HG02870 (cell line): ENCODE measurements at regions not wholly inside any gene's neighbourhood (a gene's known extent, or its start where the extent isn't known, plus 50 kb on each side); places are given as distances from the start of the nearest gene placed in this dataset.

Experiments used
- ATAC-seq: cut with Tn5 transposase; IDR thresholded peaks from one replicate; pipeline ENCODE4 v1.9.1; 2021; ENCODE audit warnings: mild to moderate bottlenecking, moderate library complexity; ENCODE audit not compliant: unreplicated experiment

DNA sequence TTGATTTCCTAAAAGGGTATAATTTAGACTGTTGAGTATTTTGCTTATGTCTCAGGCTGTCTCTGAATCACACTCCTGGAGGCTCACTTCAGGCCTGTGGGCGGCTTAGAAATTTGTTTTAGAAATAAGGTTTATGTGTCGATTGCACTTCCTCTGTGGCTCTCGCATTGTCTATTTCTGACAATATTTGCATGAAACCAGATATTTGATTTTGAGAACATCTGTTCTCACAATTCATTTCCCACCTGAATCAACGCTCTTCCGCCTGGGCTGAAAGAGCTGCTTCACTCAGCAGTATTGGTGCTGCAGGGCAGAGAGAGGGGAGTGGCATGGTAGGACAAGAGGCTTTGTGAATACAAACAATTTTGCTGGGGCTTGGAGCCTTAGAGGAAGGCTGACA, 262.0 kb downstream of the ADRA2A start:
- ATAC-seq, result peak; percentile 95

DNA sequence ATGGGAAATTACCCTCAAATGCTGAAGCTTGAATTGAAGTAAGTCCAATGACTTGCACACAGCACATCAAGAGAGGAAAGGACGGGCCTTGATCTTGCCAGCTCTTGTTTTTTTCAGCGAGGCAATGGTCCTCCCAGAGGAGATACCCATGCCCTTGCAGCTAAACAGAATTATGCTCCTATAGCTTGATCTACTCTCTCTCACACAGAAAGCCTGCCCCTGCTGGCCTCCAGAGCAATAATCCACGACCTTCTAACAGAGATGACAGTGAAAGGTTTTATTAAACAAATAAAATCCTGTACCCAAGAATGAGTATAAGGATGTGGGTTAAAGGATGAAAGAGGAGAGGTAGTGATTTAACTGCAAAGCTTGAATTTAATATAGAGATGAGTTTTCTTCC, 268.0 kb downstream of the ADRA2A start:
- ATAC-seq, result peak; percentile 77

DNA sequence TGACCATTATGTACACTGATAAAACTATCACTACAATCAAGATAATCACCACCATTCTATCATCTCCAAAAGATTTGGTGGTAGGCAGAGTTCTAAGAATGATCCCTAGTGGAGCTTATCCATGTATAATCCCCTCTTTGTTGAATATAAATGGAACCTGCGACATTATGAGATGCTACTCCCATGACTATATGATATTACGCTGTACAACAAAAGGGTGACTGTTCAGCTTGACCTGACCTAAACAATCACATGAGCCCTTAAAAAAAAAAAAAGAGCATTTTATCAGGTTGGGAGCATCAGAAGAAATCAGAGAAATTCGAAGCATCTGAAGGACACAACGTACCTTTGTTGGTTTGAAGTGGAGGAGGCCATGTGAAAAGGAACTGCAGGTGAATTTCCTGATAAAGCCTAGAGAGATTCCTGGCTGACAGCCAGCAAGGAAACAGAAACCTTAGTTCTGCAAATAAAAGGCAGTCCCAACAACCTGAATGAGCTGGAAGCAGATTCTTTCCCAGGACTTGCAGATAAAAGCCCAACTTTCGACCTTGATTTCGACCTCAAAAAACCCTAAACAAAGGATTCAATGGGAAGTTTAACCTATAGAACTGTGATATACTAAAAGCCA, 270.7 kb downstream of the ADRA2A start:
- ATAC-seq, result no peak

DNA sequence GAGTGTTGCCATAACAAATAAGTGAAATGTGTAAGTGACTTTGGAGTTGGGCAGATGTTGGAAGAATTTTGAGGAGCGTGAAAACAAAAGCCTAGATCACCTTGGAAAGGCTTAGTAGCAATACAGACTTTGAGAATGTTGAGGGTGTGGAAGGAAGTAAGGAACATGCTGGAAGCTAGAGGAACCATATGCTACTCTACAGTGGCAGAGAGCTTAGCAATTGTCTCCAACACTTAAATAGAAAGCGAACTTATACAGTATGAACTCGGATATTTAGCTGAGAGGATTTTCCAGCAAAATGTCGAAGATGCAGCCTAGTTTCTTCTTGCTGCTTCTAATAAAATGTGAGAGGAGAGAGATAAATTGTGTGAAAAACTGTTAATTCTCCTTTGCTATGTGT, 271.2 kb downstream of the ADRA2A start:
- ATAC-seq, result no peak

DNA sequence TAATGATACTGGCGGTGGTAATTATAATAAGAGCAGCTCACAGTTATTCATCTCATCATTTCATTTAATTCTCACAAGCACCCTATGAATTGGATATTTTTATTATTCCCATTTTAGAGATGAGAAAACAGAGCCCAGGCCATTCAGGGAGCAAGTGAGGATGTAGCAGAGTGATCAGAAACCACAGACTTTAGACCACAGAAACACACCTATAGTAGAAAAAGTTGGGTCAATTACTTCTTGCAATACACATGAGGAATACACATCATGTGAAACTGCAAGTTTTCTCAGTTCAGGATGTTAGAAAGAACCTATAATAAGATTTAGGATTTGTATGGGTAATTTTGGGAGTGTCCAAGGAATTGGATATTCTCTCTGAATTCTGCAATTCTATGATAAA, 278.0 kb downstream of the ADRA2A start:
- ATAC-seq, result no peak

DNA sequence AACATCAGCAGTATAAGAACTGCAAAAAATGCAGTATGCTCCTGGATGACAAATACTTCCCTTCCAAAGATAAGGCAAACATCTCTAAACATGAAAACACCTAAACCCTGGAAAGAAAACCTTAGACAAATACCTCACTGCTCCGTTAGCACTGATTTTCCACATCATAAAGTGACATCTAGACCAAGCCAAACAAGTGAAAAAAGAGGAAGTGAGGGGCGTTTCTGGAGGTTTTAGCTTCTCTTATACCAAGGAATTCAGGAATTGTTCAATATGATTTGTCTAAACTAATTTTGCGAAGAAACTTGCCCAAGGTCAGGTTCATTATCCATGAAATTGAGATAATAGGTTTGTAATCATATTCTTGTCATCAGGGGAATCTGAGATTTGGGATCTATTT, 279.7 kb downstream of the ADRA2A start:
- no peak for ATAC-seq

DNA sequence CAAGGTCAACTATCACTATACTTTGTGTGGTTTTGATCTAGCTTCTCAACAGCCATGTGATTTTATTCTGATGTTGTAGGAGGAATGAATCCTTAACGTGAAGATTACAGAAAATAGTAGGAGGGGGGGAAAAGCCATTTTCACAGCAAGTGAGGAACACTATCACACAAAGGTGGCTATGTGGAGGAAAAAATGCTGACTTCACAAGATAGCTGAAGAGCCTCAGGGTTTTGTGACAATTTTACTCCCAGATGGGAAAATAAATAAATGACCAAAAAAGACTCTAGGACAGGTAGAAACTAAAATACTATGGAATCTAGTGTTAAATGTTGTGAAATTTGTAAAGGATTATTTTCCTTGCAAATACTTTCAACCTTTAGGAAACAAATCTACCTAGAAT, 281.0 kb downstream of the ADRA2A start:
- ATAC-seq, result no peak

DNA sequence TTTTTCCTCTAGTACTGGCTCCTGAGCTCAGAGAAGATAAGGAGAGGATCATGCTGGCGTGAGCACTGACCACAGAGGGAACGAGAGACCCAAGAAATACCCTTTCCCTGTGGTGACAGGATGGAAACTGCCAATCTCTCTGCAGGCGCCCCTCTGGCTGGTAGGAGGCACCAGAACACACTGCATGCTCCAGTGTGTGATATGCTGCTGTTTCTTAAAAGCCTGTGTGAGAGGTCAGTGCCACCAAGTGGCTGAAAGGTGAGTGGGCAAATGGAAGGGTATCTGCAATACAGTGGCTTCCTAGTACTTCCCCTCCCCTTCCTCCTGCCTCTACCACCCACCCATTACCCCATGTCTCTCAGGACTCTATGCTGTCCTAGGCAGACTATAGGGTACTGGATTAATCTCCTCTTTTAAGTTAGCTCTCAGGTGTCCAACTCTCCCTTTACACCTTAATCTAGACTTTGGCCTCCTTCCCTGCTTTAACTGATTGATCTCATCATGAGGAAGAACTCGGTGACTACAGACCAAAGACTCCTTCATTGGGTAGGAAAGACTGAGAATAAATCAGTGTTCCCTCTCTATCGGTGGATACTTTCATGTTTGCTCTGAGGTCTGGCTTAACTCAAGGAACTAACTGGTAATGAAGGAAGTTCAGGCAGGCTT, 283.6 kb downstream of the ADRA2A start:
- ATAC-seq, result peak; percentile 98

DNA sequence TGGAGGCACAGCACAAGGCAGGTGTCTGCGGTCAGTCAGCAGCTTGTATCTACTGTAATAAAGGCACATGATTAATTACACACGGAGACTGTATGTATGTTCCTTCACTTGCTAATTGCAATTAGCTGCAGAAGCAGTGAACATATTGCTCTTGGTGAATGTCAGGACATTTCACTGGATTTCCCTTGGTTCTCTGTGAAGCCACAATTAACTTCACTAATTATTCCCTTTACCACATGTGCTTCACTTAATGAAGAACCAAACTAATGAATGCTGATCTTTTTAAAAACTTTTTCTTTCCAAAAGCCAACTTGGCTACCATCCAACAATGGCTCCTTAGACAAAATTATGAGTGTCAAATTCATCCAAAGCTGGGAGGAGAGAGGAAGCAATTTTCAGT, 290.7 kb downstream of the ADRA2A start:
- ATAC-seq, result no peak

DNA sequence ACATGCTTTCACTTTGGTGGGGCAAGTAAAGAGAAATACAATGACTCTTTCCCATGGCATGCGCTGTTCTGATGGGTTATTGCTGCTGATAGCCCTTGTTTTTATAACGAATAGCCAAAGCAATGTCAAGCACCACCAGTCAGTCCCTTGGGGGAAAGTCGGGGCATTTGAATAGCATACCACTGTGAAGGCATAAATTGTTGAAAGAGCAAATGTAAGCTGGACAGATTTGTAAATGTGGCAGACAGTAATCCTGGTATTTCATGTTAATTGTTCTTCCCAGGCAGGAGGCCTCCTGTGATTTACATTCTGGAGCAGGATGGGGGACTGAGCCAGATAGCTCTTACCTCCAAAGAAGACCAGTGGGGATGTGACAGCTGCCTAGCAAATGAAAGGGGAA, 293.3 kb downstream of the ADRA2A start:
- ATAC-seq, result no peak

DNA sequence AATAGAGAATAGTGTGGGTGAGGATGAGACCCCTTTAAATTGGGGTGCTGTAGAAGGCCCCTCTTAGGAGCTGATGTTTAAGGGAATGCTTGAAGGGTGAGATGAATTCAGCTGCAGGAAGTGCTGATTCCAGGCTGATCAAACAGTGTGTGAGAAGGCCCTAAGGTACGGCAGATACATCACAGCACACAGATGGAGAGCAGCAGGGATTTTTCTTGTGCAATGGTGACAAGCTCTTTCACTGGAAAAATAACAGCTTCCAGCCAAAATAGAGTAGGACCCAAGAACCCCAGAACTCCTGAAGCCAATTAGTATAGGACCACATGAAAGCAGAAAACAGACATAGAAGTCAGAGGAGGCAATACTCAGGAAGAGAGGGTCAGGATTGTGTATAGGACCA, 296.9 kb downstream of the ADRA2A start:
- ATAC-seq, result no peak

DNA sequence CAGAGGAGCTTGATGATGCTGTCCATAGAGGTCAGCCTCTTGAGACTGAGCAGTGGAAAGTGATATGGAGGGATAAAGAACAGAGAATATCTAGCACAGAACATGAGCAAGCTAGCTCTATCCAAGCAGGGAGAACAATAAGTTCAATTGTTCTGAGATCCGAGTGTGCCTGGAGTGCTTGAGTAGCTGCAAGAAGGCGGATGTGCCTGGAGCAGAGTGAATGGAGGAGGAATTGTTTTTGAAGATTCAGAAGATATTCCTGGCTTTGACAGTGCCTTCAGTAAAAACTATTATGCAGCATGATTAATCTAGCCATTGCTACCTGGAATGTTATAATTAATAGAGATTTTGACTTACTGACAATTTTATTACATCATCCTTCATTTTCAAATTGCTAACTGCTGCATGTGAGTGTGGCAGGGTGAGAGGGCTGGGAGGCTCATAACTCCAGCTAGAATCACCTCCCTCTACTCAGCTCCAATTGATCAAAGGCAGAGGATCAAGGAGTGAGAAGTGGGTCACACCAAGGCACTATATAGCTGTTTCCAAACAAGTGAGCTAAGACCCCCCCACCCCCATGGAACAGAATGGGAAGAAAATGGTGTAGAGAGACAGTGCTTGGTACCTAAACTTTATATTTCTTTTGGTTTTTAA, 302.8 kb downstream of the ADRA2A start:
- no peak for ATAC-seq

DNA sequence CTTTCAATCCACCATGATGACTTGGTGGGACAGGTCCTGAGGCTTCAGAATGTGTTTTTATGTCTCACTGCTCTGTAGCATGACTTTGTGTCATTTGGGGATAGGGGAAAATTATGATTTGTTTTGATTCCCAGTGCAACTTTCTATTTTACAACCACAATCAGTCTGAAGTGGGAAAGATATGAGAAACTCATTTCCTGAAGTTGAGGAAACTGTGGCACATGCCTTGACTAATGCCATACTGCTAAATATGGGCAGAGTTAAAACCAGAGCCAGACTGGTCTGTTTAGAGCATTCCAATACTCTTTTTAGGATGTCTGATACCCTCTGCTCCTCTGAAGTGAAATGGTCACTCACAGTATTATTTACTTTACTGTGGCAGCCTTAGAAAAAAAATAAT, 307.7 kb downstream of the ADRA2A start:
- ATAC-seq, result no peak

DNA sequence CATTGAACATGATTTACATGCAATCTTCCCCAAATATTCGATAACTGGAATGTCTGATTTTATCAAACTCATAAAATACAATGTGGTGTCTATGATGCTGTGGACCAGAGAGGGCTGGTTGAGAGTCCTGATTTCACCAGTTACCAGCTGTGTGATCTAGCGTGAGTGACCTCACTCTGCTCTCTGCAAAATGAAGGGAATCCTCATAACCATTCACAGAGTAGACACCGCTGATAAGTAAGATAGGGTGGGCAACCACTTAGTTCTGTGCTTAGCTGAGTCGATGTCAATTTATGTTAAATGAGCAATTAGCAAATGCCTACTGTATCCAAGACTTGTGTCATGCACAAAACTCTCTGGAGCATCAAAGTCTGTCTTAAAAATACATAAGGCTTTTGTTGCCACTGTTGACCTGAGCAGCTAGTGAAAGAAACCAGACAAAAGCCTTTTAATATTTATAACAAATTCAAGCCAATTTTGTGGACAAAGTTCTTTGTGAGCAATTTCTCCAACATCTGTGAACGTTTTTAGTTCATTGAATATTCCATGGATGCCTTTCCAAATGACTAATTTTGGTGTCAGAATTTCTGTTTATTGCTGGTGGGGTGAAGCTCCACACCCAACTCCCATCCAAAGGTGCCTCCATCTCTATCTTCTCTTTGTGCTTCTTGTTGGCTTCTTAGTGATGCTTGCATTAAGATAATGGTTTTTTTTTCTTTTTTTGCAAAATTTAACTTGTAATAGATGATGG, 314.2 kb downstream of the ADRA2A start:
- no peak for ATAC-seq

DNA sequence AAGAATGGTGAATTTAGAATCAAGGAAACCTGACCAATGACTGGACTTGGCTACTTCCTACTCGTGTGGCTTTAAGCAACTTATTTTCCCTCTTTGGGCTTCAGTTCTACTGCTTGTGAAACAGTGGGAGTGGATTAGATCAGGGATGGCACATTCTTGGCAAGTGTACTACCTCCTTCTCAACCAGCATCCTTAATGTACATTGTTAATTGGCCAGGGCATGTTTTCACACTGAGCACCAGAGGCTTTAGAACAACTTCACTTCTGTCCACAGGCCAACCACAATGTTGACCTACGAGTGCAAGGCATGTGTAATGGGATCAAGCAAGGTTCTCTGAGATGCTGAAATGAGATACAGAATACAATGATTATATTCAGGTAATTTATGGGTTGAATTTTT, 315.3 kb downstream of the ADRA2A start:
- ATAC-seq, result no peak

DNA sequence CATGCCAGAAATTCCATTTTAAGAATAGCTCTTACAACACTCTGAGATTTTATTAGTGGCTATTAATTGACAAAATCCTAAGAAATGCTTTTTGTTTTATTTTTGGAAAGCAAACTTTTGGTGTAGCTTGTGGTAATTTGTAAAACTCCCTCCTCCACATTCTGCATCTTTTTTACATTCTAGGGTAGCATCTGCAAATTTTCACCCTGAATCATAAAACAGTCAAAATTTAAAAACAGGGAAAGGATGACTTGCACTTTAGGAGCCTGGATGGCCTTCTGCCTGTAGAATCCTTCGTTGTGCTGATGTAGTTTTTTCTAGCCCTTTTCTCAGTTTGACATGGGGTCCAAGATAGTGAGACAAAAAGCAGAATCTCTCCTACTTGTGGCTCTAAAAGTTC, 316.1 kb downstream of the ADRA2A start:
- ATAC-seq, result no peak

DNA sequence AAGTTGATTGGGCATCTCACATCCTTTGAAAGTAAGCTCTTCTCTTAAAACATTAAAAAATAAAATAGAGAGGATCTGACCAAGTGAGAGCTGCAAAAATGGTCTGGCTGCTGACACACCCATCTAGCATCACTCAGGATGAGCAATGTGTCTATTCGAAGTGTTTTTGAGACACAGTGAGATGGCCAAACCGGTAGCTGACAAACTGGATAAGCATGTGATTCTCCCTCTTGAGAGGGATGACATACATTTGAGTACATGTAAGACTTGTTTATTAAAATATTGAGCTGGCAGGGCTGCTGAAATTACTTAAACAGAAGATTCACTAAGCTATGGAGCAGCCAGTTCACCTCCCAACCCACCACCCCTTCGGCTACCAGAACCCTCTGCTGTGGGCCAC, 333.9 kb downstream of the ADRA2A start:
- no peak for ATAC-seq

DNA sequence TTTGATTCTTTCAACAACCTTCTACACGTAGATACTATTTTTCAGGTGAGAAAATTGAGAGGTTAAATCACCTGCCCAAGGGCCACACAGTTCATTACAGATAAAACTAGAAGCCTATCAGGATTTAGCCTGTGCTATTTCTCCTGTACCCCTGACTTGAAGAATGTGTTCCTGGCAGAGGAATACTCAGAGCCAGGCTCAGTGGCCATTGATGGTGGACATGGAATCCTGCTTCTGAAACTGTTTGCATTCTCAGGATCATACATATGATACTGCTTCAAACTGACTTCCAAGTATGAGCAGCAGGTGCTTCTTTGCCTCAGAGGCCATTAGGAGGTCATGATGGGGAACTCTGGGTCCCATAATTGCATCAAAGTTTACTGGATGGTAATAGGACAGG, 348.6 kb downstream of the ADRA2A start:
- no peak for ATAC-seq

DNA sequence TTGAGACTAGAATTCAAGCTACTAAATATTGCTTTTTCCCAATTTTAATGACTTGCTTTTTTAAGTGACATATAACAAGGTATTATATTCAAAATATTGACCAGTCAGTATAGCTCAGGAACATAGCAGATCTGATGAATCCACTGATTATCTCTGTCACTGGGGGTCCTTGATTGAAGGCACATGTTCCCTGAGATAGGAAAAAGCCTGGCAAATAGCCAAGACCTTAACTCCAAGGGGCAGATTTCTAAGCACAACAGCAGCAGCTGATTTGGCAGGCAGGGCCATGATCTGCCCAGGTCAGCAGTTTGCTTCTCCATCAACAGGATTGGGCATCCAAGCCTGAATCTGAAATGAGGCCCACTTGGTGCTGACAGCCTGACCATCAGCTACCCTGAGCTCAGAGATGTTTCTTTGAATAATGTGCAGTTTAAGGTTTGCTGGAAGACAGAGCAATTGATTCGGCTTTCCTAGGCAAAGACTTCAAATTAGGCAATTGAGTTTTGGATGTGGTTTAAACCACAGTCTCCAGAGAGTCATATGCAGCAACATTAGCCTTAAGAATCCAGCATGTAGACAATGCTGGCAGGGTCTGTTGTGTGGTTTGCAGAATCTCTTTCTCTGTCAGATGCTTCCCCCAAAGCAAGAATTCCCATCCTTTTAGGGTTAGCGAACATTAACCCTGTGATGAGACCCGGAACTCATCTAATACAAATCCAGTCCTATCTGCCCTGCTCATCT, 352.6 kb downstream of the ADRA2A start:
- ATAC-seq, result no peak

DNA sequence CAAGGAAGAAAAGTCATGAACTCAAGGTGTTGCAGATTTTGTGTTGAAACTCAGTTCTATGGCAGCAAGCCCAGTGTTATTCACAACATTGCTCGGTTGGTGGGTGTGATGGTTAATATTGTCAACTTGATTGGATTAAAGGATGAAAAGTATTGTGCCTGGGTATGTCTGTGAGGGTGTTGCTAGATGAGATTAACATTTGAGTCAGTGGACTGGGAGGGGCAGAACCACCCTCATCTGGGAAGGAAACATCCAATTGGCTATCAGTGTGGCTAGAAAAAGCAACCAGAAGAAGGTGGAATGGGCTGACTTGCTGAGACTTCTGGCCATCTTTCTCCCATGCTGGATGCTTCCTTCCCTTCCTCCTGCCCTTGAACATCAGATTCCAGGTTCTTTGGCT, 353.2 kb downstream of the ADRA2A start:
- no peak for ATAC-seq

DNA sequence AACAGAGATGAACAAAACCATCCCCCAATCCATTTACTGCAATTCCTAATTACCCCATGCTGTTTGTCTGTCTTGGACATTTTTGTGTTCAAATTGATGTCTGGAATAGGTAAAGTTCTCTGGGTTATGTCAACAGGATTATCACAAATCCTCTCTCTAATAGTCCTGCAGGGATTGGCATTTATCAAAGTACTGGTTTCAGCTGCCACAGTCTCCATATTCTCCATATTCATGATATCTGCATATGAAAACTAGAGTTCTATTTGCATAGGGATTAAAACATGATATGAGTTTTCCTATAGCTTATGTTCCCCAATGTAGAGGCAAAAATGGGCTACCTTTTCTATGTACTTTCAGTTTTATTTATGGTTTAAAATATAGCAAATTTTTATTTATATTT, 355.8 kb downstream of the ADRA2A start:
- ATAC-seq, result no peak
